AG09309 (cell line): ENCODE measurements at regions not wholly inside any gene's neighbourhood (a gene's known extent, or its start where the extent isn't known, plus 50 kb on each side); places are given as distances from the start of the nearest gene placed in this dataset.

Experiments used
- DNase-seq: peaks from one replicate; pipeline ENCODE4 v3.0.0-alpha.2; 2010; ENCODE audit warnings: low read depth
- H3K4me3 ChIP-seq: 2 replicates; pipeline ENCODE4 v1.5.1; 2011; ENCODE audit warnings: mild to moderate bottlenecking, low read depth, low read length, moderate library complexity; ENCODE audit not compliant: control insufficient read depth
- CTCF ChIP-seq: IDR thresholded peaks from 2 replicates; pipeline ENCODE4 v1.5.1; 2011; ENCODE audit warnings: mild to moderate bottlenecking, low read depth, low read length, inconsistent platforms; ENCODE audit not compliant: insufficient read depth, control insufficient read depth; ENCODE audit errors: missing control alignments

GRCh38 chr17:45730192-45730591, 53.9 kb upstream of the CRHR1 start:
- no peak for DNase-seq
- no peak for TF ChIP-seq CTCF
- no peak overlapping the region for H3K4me3 ChIP-seq

- no peak for DNase-seq
- TF ChIP-seq CTCF = no peak
Measured at GRCh38 chr17:45731459-45731858, 52.7 kb upstream of the CRHR1 start.

GRCh38 chr17:45732926-45733505, 51.1 kb upstream of the CRHR1 start:
- H3K4me3 ChIP-seq = no peak overlapping the region
- DNase-seq = no peak
- no peak for TF ChIP-seq CTCF

More at GRCh38 chr17:45731459-45731858, 52.7 kb upstream of the CRHR1 start:
- no peak overlapping the region for H3K4me3 ChIP-seq

- no peak for TF ChIP-seq CTCF
- H3K4me3 ChIP-seq = no peak overlapping the region
- DNase-seq = no peak
Measured at GRCh38 chr17:45733781-45734180, 50.3 kb upstream of the CRHR1 start.
